PC-3 (cell line): ENCODE measurements at regions not wholly inside any gene's neighbourhood (a gene's known extent, or its start where the extent isn't known, plus 50 kb on each side); places are given as distances from the start of the nearest gene placed in this dataset.

Experiments
- EZH2 ChIP-seq: fragments of 300-600 bp; sonication (generic); IDR thresholded peaks from one replicate; pipeline ENCODE4 v1.6.1; 2017; ENCODE audit warnings: antibody characterized with exemption, mild to moderate bottlenecking, low read length; ENCODE audit not compliant: unreplicated experiment
- TF ChIP-seq, protein P1 (sequence below): fragments of 300-600 bp; sonication (generic); conservative IDR thresholded peaks from 2 replicates; pipeline ENCODE4 v1.5.1; 2017; ENCODE audit warnings: antibody characterized with exemption, low read depth, mild to moderate bottlenecking, low read length

DNA sequence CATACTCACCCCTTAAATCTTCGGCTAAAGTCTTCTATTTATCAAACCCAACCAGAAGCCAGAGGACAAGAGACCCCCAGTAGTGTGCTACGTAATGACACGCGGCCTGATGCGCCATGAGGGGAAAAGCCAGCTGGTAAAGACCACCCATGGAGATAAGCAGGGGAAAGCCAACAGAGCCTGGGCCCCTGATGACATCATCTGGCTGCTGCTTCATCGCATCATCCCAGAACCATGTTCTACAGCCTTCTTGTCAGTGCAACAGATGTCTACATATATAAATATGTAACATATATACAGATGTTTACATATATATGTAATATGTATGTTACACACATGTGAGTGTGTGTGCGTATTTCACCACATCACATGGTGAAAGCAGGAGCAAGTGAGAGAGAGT lies 81.7 kb upstream of the VANGL1 start:
- TF ChIP-seq, protein P1, sequence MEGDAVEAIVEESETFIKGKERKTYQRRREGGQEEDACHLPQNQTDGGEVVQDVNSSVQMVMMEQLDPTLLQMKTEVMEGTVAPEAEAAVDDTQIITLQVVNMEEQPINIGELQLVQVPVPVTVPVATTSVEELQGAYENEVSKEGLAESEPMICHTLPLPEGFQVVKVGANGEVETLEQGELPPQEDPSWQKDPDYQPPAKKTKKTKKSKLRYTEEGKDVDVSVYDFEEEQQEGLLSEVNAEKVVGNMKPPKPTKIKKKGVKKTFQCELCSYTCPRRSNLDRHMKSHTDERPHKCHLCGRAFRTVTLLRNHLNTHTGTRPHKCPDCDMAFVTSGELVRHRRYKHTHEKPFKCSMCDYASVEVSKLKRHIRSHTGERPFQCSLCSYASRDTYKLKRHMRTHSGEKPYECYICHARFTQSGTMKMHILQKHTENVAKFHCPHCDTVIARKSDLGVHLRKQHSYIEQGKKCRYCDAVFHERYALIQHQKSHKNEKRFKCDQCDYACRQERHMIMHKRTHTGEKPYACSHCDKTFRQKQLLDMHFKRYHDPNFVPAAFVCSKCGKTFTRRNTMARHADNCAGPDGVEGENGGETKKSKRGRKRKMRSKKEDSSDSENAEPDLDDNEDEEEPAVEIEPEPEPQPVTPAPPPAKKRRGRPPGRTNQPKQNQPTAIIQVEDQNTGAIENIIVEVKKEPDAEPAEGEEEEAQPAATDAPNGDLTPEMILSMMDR = no peak
- TF ChIP-seq EZH2 = no peak
